ENCODE measurements at regions not wholly inside any gene's neighbourhood (a gene's known extent, or its start where the extent isn't known, plus 50 kb on each side); places are given as distances from the start of the nearest gene placed in this dataset.

DNA sequence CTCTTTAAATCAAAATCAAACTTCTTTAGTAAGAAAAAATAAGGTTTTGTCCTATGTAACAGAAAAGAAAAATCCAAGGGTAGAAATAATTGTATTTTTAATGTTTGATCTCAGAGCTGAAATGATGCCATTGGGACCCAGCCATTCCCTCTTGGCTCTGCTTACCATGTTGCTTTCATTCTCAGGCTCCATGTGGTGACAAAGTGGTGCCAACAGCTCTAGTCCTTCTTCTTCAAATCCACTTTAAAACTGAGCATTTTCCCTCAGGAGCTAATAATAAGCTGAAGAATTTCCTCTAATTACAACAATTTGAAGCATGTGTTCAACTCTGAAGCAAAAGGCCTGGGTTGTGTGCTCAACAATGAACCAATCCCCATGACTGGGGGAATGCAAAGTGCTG, 327.9 kb downstream of the EN1 start:
- TF ChIP-seq CTCF (IDR thresholded peaks at IDR 0.05), result no peak
- TF ChIP-seq POLR2A (IDR thresholded peaks at IDR 0.05), result no peak

Measured in thyroid gland (tissue), 4 donors.